ENCODE measurements at regions not wholly inside any gene's neighbourhood (a gene's known extent, or its start where the extent isn't known, plus 50 kb on each side); places are given as distances from the start of the nearest gene placed in this dataset.

- DNase-seq (ENCODE audit: extremely low read depth, low read depth): no peak
- TF ChIP-seq CTCF (IDR thresholded peaks at IDR 0.05; ENCODE audit: low read depth, low read length): no peak
Observed at GRCh38 chr9:28653216-28653615, 1079.9 kb upstream of the C9orf72 start.

- TF ChIP-seq CTCF (IDR thresholded peaks at IDR 0.05; ENCODE audit: low read depth, low read length): no peak
Observed at GRCh38 chr9:28656727-28657126, 1083.4 kb upstream of the C9orf72 start.

GRCh38 chr9:28661853-28662252 lies 1088.6 kb upstream of the C9orf72 start:
- no peak for DNase-seq (ENCODE audit: extremely low read depth, low read depth)
- TF ChIP-seq CTCF (IDR thresholded peaks at IDR 0.05; ENCODE audit: low read depth, low read length): no peak

More at GRCh38 chr9:28656727-28657126, 1083.4 kb upstream of the C9orf72 start:
- DNase-seq (ENCODE audit: extremely low read depth, low read depth): no peak

- DNase-seq (ENCODE audit: extremely low read depth, low read depth): no peak
- TF ChIP-seq CTCF (IDR thresholded peaks at IDR 0.05; ENCODE audit: low read depth, low read length): no peak
Observed at GRCh38 chr9:28662675-28663074, 1089.4 kb upstream of the C9orf72 start.

GRCh38 chr9:28668158-28668557 lies 1094.9 kb upstream of the C9orf72 start:
- TF ChIP-seq CTCF (IDR thresholded peaks at IDR 0.05; ENCODE audit: low read depth, low read length): no peak
- no peak for DNase-seq (ENCODE audit: extremely low read depth, low read depth)

GRCh38 chr9:28671000-28671399 lies 1097.7 kb upstream of the C9orf72 start:
- no peak for TF ChIP-seq CTCF (IDR thresholded peaks at IDR 0.05; ENCODE audit: low read depth, low read length)
- DNase-seq (ENCODE audit: extremely low read depth, low read depth): no peak

- no peak for DNase-seq (ENCODE audit: extremely low read depth, low read depth)
- no peak for TF ChIP-seq CTCF (IDR thresholded peaks at IDR 0.05; ENCODE audit: low read depth, low read length)
Observed at GRCh38 chr9:28678097-28678496, 1104.8 kb upstream of the C9orf72 start.

All from AG09319 (cell line).